ENCODE measurements at regions not wholly inside any gene's neighbourhood (a gene's known extent, or its start where the extent isn't known, plus 50 kb on each side); places are given as distances from the start of the nearest gene placed in this dataset.

DNA sequence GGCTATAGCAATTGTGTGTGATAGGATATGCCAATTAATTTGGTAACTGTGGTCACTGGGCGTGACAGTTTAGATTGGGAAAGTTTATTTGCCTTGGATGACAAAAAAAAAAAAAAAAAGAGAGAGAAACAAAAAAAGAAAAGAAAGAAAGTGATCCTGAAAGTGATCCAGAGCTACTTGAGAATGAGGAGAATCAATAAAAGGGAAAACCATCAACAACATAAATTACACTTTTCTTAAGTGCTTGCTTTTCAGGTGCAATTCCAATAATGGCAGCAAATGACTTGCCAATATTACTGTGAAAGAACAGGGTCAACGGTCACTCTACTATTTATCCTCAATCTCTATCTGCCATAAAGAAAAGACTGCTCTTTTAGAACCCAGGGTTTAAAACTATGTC, 191.8 kb upstream of the SEMA3C start:
- H3K27ac Mint-ChIP-seq: no peak overlapping the region
- no peaks in the 10 kb centered on the region for H3K27me3 Mint-ChIP-seq (ENCODE audit: insufficient read depth)
- H3K4me3 Mint-ChIP-seq: no peak overlapping the region
- H3K4me1 Mint-ChIP-seq (ENCODE audit: low read depth): peaks cover 40% of the 10 kb centered on the region
- H3K9me3 Mint-ChIP-seq: no peaks in the 10 kb centered on the region
- DNase-seq: no peak
- TF ChIP-seq, protein P1, sequence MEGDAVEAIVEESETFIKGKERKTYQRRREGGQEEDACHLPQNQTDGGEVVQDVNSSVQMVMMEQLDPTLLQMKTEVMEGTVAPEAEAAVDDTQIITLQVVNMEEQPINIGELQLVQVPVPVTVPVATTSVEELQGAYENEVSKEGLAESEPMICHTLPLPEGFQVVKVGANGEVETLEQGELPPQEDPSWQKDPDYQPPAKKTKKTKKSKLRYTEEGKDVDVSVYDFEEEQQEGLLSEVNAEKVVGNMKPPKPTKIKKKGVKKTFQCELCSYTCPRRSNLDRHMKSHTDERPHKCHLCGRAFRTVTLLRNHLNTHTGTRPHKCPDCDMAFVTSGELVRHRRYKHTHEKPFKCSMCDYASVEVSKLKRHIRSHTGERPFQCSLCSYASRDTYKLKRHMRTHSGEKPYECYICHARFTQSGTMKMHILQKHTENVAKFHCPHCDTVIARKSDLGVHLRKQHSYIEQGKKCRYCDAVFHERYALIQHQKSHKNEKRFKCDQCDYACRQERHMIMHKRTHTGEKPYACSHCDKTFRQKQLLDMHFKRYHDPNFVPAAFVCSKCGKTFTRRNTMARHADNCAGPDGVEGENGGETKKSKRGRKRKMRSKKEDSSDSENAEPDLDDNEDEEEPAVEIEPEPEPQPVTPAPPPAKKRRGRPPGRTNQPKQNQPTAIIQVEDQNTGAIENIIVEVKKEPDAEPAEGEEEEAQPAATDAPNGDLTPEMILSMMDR (IDR thresholded peaks at IDR 0.05): no peak
- no peaks in the 10 kb centered on the region for H3K36me3 Mint-ChIP-seq (ENCODE audit: low read depth)

DNA sequence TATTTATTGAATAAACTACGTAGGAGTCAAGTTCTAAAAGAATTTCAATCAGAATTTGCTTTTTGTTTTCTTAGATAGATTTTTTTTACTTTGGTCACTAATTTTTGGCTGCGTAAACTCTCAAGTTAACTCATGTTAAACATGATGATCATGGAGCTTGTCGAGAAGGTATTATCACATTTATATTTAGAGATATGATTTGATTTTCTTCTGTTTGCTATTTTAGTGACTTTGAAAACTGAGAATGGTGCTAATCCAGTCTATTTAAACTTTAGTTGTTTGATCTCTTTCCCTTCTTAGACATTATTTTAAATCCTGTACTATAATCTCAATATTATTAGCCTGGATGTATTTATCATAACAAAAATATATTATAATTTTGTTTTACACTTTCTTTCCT, 179.4 kb upstream of the SEMA3C start:
- Mint-ChIP-seq H3K4me3 (no peak overlapping the region), H3K9me3 (no peaks in the 10 kb centered on the region), H3K36me3 (ENCODE audit: low read depth) (no peaks in the 10 kb centered on the region), H3K4me1 (ENCODE audit: low read depth) (peaks cover 24% of the 10 kb centered on the region), H3K27ac (no peak overlapping the region), H3K27me3 (ENCODE audit: insufficient read depth) (no peaks in the 10 kb centered on the region)
- TF ChIP-seq, protein P1 (IDR thresholded peaks at IDR 0.05): no peak
- DNase-seq: no peak

DNA sequence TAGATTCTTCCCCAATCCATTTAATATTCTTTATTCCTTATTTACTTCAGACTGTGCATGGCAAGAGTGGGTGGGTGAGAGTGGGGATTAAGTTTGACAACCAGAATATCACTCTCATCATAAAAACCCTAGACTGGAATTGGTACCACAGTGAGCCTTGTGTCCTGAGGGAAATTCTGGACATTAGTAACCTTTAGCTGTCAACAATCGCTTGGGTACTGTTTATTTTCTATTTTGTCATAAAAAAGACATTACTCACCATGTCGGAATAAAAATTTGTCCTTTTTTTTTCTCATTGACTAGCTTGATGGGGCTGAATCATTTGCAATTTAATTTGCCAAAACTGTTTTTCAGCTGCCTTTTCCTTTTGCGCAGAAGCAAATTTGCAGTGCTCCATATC, 176.1 kb upstream of the SEMA3C start:
- peaks cover 20% of the 10 kb centered on the region for H3K4me1 Mint-ChIP-seq (ENCODE audit: low read depth)
- no peak overlapping the region for H3K27ac Mint-ChIP-seq

DNA sequence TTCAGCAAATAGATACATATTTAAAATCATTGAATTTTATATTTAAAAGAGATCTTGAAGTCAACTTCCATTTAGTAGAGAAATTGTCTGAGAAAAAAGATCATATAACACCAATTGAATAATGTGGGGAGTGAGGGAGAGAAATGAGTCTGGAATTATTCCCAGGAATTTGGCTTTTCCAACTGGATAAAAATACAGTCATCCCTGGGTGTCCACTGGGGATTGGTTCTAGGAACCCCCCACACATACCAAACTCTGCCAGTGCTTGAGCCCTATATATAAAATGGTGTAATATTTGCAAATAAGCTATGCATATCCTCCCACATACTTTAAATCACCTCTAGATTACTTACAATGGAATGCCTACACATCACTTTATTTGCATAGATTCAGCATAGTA, 162.8 kb upstream of the SEMA3C start:
- no peak for DNase-seq
- peaks cover 9% of the 10 kb centered on the region for H3K9me3 Mint-ChIP-seq
- H3K27ac Mint-ChIP-seq: no peak overlapping the region
- no peaks in the 10 kb centered on the region for H3K27me3 Mint-ChIP-seq (ENCODE audit: insufficient read depth)
- H3K36me3 Mint-ChIP-seq (ENCODE audit: low read depth): peaks cover 10% of the 10 kb centered on the region
- H3K4me1 Mint-ChIP-seq (ENCODE audit: low read depth): peaks cover 5% of the 10 kb centered on the region; the same call in 1 of the 2 replicates
- no peak overlapping the region for H3K4me3 Mint-ChIP-seq
- TF ChIP-seq, protein P1 (IDR thresholded peaks at IDR 0.05): no peak

More for the DNA sequence above, 176.1 kb upstream of the SEMA3C start:
- no peak for DNase-seq
- Mint-ChIP-seq H3K27me3 (ENCODE audit: insufficient read depth) (no peaks in the 10 kb centered on the region), H3K4me3 (no peak overlapping the region), H3K36me3 (ENCODE audit: low read depth) (no peaks in the 10 kb centered on the region), H3K9me3 (no peaks in the 10 kb centered on the region)
- TF ChIP-seq, protein P1 (IDR thresholded peaks at IDR 0.05): no peak

DNA sequence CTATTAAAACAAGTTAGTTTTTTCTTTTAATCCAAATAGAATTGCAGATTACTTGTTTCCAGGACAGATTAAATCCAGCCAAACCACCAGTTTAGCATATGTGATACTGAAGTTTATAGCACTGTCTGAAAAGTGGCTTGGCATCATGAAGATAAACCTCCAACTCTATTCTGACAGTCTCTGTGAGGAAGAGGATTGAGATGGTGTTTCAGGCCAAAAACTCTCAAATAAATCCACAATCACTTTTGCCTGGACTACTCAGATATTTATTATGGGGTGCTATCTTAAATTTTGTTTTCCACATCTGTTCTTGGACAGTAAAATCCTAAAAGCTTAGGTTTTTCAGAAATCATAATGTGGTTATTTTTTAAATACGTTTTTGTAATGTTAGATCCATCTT, 161.7 kb upstream of the SEMA3C start:
- TF ChIP-seq, protein P1 (IDR thresholded peaks at IDR 0.05): no peak
- peaks cover 10% of the 10 kb centered on the region for H3K36me3 Mint-ChIP-seq (ENCODE audit: low read depth)
- peaks cover 9% of the 10 kb centered on the region for H3K9me3 Mint-ChIP-seq

DNA sequence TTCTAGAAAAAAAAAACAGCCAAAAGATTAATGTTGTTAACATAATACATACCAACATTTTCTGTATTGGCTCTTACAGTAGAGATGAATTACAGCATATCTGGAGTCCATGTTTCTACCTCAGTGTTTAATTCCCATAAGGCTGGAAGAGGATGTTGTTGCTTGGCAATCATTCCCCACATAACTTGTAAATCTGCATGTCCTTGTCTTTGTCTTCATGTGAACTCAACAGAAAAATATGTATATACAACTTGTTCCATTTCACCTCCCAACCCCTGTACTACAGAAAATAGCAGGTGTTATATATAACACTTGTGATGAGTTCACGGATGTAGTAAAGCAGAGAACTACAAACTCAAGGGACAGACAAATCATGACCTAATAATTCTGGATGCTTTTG, 160.9 kb upstream of the SEMA3C start:
- peaks cover 9% of the 10 kb centered on the region for H3K9me3 Mint-ChIP-seq
- no peak for DNase-seq

More for the DNA sequence above, 161.7 kb upstream of the SEMA3C start:
- no peak for DNase-seq
- Mint-ChIP-seq H3K4me3 (peak overlapping the region; percentile 60; the same call in 1 of the 2 replicates), H3K27ac (peak overlapping the region; percentile 18; the same call in 1 of the 2 replicates), H3K4me1 (ENCODE audit: low read depth) (peaks cover 7% of the 10 kb centered on the region), H3K27me3 (ENCODE audit: insufficient read depth) (no peaks in the 10 kb centered on the region)

More for the DNA sequence above, 160.9 kb upstream of the SEMA3C start:
- H3K4me1 Mint-ChIP-seq (ENCODE audit: low read depth): peaks cover 15% of the 10 kb centered on the region
- H3K27ac Mint-ChIP-seq: no peak overlapping the region
- no peaks in the 10 kb centered on the region for H3K27me3 Mint-ChIP-seq (ENCODE audit: insufficient read depth)
- TF ChIP-seq, protein P1 (IDR thresholded peaks at IDR 0.05): no peak
- H3K36me3 Mint-ChIP-seq (ENCODE audit: low read depth): peaks cover 10% of the 10 kb centered on the region
- H3K4me3 Mint-ChIP-seq: no peak overlapping the region
